Omental fat pad (tissue), 1 donor: ENCODE measurements at regions not wholly inside any gene's neighbourhood (a gene's known extent, or its start where the extent isn't known, plus 50 kb on each side); places are given as distances from the start of the nearest gene placed in this dataset.
"Not testable (repeated sequence)": the region's sequence is repeated elsewhere in the genome, so short reads cannot be mapped to it uniquely, and the experiment has no call there.

Experiments
- ATAC-seq: fragments of 150-250 bp; one replicate; pipeline ENCODE4 v1.9.1; 2016; ENCODE audit warnings: mild to moderate bottlenecking, moderate library complexity; ENCODE audit not compliant: low FRiP score
- DNase-seq: peaks from one replicate; pipeline ENCODE4 v3.0.0-alpha.2; 2019; ENCODE audit warnings: low spot score

DNA sequence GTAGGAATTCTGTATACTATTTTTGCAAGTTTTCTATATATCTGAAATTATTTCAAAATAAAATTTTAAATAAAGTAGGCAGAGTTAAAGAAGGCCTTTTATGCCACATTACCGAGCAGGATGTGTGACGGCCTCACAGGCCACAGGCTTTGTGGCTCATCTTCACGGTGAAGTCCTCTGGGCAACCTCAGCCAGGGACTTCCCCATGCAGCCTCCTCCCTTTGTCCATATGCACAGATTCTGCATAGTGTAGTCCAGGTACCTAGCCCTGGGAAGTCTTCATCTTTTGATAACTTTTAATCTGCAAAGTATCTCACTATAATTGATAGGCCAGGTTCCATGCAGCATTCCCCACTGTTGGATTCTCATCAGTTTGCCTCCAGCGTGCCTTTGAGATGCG is 62.8 kb downstream of the ARHGAP11B start:
- not testable (repeated sequence) for ATAC-seq, DNase-seq

DNA sequence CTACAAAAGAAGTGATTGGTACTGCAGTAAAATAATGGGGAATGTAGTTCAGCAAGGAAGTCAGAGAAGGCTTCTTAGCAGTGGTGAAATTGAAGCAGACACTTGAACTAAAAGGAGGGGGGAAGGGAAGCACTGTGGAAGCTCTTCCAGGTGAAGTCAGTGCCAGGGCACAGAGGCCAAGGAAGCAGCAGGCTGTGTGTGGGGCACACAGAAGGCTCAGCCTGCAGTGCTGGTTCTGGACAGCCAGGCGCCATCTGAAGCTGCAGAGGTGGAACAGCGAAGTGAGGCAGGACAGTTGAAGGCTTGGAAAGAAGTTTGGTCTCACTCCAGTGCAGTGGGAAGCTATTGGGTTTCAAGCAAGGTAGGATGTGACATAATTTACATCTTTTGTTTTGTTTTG is 64.2 kb downstream of the ARHGAP11B start:
- peak; percentile 41 for ATAC-seq
- not testable (repeated sequence) for DNase-seq

DNA sequence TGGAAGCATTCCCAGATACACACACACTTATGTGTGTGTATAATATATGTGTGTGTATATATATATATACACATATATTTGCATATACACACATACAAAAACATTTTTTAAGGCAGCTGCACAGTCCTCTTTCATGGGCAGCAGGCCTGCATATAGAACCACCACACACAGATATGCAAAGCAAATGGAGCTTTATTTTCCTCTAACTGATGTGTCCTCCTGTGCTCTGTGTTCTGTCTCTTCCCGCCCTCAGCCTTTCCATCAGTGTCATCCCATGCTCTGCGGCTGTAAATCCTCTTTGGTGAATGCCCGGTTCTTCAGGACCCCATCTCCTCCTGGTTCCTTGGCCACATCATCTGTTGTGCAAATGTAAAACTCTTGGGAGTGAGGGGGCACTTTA is 69.9 kb downstream of the ARHGAP11B start:
- DNase-seq, ATAC-seq: not testable (repeated sequence)

DNA sequence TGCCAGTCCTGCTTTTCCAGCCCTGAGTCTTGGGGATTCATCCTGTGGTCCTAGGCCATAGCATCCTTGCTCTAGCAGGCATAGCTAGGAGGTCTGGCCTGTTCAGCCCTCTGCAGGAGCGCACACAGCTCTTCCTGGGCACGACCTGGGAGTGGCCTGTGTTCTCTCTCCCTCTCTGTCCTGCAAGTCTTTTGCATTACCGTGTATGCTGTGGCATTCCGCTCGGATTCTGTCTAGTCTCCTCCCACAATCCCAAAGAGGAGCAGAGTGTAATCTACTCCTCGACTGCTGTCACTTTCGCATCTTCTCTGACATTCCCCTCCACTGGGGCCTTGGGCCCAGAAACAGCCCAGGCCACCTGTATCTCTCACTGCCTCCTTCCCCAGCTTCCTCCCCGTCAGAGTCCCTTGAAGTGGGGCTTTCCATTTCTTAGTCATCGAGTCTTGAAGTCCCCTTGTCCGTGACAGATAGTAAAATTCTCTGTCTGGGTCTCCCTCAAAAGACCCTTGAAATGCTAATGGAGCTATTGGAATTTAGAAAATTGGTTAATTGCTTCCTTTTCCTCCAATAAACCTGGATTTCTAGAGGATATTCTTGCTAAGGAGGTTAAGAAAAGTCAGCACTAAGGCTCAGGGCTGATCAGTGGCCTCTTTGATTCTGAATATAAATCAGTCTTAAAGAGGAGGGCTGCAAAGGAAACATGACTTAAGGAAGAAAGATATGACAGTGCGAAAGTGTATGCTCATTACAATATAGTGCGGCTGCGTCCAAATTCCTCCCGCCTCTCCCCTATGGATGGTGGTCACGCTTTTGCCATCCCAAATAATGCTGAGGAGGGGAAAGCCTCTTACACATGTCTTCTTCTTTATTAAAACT is 70.7 kb downstream of the ARHGAP11B start:
- DNase-seq, ATAC-seq: not testable (repeated sequence)

DNA sequence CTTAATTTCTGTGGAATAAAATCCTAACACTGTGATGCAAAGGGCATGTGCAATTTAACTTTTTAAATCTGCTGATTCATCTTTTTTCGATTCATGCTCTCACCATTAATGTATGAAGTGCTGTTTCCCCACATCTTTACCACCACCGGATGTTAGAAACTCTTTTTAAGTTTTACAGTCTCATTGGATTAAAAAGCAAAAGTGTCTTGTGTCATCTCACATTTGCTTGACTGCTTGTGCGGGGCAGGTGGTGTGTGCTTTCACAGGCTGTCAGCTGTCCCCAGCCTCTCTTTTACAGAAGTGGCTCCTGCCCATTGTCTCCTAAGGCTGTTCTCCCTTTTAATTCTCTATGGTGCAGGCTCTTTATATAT is 71.4 kb downstream of the ARHGAP11B start:
- not testable (repeated sequence) for ATAC-seq, DNase-seq

DNA sequence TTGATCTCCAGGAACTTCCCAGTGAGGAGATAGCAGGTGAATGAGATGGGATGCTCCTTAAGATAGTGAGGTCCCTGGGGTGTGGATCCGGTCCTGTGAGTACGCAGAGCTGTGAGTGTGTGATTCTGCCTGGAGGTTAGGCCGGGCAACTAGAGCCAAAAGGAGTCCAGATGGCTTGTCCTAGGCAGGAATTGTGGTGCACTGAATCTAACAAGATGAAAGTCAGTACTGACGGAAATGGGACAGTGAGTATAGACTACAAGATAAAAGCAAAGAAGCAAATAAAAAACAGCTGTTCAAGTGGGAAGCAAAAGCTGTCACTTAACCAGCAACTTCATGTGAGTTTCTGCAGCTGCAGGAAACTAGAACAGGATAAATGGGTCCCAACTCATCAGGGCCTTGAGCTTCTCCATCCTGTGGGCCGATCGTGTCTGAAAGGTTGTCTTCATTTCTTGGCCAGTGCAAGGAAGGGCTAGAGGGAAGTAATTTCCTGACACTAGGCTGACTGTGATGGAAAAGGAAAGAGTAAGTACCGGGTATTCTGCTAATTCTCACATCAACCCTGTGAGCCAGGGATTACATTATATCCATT is 74.2 kb downstream of the ARHGAP11B start:
- not testable (repeated sequence) for ATAC-seq, DNase-seq

DNA sequence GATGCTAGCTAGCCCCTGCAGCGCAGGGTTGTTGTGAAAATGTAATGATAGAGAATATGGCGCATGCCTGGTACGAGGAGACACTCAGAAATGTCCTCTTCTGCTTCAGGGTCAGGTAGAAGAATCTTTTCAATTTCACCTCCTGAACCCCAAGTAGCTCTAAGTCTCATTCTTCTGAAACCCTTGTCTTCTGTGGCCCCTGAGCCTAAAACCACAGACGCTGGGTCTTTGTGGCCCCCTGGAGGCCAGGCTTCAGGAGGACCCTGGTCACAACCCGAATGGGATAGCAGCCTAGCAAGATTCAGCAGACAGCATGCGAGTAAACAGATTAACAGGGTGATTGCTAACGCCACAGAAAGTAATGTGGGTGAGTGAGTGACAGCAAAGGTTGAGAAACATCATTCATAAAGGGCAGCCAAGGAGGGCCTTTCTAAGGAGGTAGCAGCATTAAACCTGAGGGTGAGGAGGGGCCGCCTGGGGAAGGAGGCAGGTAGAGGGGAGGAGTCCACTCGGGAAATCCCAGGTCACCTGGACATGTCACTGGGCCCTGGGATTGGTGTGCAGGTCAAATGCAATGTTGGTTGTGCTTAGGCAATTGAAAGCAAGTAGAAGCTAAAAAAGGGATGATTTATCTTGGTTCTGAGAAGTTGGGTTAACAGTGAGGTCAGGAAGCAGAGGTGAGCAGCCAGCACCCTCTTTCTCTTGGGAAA is 82.2 kb downstream of the ARHGAP11B start:
- not testable (repeated sequence) for DNase-seq, ATAC-seq

DNA sequence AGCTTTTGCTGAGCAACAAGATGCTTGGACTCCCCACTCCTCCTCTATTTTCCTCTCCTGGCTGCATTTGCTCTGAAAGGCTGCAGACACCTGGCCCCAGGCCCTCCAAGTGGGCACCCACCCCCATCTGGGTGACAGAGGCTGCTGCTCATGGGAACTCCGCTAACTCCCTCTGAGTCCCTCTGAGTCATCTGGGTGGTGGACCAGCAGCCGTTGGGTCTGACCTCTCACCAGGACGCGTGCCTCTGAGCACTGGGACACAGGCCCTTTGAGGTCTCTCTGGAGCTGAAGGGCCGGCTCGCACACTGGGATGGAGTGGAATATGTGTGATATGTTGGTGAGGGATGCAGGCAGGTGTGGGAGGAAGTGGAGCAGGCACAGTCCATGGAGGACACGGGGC is 82.9 kb downstream of the ARHGAP11B start:
- not testable (repeated sequence) for ATAC-seq, DNase-seq

DNA sequence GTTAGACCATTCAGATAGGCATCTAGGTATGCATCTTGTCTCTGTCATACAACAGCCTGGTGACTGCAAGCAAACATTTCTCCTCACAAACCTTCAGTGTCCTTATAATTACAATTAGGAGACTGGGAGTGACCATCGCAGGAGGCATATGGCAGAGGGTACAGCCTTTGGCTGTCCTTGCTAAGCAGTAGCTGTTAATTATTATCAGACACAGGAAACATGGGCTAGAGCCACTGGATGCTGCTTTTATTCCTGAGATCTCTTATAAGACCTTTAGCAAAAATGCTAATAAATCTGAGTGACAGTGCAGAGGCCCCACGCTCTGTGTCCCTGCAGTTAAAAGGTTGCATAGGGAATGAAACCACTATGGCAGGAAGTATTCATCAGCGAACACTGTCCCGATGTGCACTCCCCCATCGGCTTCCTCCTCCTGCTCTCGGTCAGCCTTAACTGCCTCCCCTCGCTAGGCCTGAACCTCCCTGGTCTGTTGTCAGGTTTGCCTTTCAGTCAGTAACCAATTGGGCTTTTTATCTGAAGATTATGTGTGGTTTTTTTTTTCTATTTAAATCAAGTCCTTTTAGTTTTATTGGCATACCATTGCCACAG is 92.2 kb downstream of the ARHGAP11B start:
- DNase-seq, ATAC-seq: not testable (repeated sequence)

DNA sequence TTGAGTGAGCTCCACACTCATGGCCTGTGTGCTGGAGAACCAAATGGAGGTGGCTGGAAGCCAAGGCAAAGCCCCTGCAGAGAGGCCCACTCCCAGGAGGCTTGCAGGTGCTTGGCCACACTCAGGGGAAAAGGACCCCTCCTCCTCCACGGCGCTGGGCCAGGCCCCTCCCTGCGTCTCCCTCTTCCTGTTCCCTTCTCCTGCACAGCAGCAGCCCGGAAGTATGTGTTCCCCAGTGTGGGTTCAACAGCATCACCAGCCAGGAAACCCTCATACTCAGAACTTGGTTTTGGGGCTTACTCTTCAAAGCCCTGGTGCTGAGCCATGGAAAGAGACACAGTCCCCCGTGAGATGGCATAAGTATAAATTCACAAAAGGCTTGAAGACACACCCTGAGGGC is 93.4 kb downstream of the ARHGAP11B start:
- not testable (repeated sequence) for DNase-seq, ATAC-seq

DNA sequence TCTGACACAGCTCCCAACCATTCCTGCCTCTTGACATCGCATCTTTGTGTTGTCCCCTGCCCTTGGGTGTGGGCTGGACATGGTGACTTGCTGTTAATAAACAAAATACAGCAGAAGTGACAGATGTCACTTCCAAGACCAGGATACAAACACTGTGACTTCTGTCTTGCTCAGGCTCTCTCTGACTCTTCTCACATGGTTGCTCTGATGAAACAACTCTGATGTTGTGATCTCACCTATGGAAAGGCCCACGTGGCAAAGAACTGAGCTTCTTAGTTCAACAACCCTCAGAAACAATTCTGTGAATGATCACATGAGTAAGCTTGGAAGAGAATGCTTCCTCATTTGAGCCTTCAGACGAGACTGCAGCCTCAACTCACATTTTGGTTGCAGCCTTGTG is 94.9 kb downstream of the ARHGAP11B start:
- not testable (repeated sequence) for DNase-seq, ATAC-seq

DNA sequence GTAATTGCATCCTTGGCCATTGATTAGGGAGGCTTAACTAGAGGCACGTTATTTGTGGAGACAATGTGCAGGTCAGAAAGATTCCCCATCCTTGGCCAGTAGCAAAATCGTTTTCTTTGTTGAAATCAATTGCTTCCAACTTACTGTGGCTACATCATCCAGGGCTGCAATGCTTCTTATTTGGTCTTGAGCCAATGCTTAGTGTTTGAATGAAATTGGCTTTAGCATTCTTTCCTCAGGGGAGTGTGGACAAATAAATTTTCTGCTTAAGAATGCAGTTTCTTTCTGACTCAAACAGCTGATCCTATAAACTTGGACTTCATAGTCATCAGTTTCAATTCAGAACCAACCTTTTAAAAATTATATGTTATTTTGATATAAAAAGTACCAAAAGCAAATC is 95.6 kb downstream of the ARHGAP11B start:
- ATAC-seq, DNase-seq: not testable (repeated sequence)

DNA sequence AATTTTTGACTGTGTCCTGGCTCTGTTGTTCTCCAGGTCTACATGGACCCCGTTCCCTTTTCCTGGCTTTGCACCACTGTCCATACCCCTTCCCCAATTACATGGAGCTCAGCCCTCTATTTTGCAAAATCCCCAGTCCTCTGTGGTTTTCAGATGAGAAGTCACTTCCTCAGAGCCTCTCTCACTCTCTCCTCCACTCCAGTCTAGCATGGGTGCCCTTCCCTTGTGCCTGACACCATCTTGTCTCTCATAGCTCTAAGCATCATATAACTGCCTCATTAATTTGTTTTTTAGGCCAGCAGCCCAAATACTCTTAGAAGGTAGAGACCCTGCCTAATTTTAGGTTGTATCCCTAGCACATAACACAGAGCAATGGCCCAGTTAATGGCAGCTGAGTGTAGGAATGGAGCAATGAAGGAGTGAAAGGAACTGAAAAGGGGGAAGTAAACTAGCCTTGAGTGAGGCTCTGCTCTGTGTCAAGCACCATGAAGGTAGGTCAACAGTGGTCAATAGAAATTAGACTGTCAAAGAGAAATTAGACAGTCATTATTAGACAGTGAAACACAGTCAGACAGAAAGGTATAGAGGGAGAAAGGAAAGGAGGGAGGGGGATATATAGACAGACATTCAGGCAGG is 97.7 kb downstream of the ARHGAP11B start:
- ATAC-seq, DNase-seq: not testable (repeated sequence)

DNA sequence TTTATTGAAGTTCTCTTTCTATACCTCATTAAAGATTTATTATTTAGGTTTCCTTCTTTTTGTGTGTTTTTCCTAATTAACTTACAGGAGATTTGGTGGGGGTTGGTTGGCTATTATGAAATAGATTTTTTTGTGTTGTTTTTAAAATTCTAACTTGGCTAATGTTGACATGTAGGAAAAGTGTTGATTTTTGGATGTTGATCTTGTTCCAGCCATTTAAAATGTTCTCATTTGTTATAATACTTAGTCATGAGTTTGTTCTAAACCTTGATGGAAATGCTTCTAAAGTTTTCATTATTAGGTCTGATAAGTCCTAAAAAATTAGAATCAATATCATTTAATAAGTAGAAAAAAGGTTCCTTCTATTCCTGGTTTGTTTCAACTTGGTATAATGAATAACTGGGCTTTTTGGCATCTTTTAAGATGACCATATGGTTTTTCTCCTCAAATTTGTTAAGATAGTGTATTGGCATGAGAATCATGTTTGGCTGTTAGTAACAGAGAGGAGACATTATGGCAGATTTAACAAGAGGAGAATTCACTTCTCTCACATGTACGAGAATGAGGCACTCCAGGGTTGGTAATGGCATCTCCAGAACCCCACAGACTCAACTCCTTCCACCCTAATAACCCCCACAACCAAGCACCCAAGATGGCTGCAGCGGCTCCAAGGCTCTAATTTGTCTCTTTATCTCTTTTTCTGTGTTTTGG is 104.1 kb downstream of the ARHGAP11B start:
- not testable (repeated sequence) for DNase-seq, ATAC-seq

DNA sequence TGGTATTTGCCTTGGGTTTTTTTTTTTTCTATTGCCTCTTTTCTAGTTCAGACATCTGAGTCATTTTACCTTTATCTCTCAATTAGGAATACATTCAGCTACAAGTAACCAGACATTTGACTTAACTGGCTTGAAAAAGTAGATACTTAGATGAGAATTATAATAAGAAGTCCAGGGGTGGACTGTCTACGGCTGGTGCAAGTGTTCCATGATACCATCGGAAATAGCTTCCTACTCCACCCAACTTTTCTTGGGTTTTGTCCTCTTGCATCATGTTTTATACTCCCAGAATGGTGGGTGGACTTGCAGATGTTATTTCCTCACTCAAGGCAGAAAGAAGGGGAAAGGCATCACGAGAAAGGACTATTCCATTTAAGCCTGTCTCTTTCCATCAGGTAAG is 104.7 kb downstream of the ARHGAP11B start:
- not testable (repeated sequence) for ATAC-seq, DNase-seq

DNA sequence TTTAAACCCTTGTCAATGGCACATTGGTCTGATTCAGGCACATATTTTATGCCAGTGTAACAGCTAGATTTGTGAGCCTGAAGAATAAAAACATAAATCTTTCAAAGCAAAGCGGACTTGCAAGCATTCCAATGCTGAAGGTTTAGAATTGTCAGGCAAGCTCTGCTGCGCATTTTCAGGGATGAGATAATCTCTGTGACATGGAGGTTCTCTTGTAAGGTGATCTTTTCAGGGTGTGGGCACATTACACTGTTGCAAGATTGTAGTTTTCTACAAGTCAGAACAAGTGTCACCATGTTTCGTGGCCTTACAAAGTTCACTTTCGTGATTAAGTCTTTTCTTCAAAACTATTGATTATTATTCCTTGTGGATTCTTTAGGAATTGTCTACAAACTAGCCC is 106.2 kb downstream of the ARHGAP11B start:
- not testable (repeated sequence) for DNase-seq, ATAC-seq

DNA sequence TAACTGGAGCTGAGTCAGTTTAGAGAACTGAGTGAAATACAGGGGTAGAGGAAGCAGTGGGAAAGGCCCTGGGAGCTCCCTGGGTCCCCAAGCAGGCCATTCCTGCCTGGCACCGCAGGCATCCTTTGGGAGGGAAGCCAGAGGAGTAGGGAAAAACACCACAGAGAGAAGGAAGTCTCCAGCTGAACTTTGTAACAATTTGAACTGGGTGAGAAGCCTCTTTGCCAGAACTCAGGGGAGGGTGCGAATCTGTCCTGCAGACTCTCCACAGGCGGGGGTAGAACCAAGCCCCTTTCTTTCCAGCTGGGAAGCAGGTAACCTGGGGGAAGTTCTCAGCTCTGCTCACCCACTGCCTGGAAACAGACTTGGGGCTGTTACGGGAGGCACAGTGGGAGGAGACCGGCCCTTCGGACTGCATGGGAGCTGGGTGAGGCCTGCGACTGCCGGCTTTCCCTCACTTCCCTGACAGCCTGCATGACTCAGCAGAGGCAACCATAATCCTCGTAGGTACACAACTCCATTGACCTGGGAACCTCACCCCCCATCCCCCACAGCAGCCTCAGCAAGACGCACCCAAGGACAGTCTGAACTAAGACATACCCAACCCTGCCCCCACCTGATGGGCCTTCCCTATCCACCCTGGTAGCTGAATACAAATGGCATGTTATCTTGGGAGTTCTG is 110.1 kb downstream of the ARHGAP11B start:
- ATAC-seq, DNase-seq: not testable (repeated sequence)

DNA sequence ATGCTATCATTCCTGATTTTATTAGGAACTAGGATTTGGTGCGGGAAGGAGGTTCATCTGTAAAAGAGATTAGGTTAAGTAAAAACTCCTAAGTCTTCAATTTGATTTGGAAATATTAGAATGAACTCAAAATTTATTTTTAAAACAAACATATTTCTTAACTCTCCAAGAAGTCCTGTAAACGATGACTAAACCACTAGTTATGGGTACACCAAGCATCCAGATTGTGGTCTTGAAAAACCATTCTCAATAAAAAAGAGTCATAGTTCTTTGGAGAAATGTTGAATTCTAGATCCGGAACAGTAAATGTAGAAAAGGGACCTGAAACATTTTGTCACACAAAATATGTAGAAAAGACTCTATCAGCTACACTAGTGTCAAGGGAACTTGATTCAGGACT is 116.9 kb downstream of the ARHGAP11B start:
- ATAC-seq, DNase-seq: not testable (repeated sequence)
